PC-9 (cell line): ENCODE measurements at regions not wholly inside any gene's neighbourhood (a gene's known extent, or its start where the extent isn't known, plus 50 kb on each side); places are given as distances from the start of the nearest gene placed in this dataset.

Source experiments
- BruUV-seq: library from RNA; stranded (reverse); fragments of 400-500 nt; replicated peaks from 2 replicates; lab custom pipeline; 2021; lab: Mats Ljungman, UMichigan
- CTCF ChIA-PET: fragments of 300-600 bp; sonication (Branson Sonifier 250); formaldehyde crosslinking; loops from one replicate; lab custom pipeline; 2022; ENCODE audit warnings: antibody characterized with exemption; lab: Charles Lee
- POLR2A ChIA-PET: fragments of 300-600 bp; sonication (Branson Sonifier 250); formaldehyde crosslinking; loops from one replicate; lab custom pipeline; 2022; ENCODE audit warnings: antibody characterized with exemption; ENCODE audit not compliant: unreplicated experiment; lab: Charles Lee
- DNase-seq, 2 experiments: peaks; one replicate each; pipeline versions ENCODE4 v3.0.0 to v3.0.0-alpha.2; 2015 to 2022; ENCODE audit warnings: mixed read lengths in 1 of 2
- H2AFZ ChIP-seq: fragments of 200-600 bp; sonication (generic); 2 replicates; pipeline ENCODE4 v1.8.1; 2017; ENCODE audit warnings: antibody characterized with exemption
- H3F3A ChIP-seq: fragments of 200-600 bp; sonication (generic); 2 replicates; pipeline ENCODE4 v1.8.1; 2017; ENCODE audit warnings: antibody characterized with exemption, mild to moderate bottlenecking, low read depth; ENCODE audit not compliant: insufficient read depth
- H3K27ac ChIP-seq: fragments of 200-600 bp; sonication (generic); 2 replicates; pipeline ENCODE4 v1.6.1; 2016; ENCODE audit warnings: mixed run types
- H3K27me3 ChIP-seq: fragments of 200-600 bp; sonication (generic); 2 replicates; pipeline ENCODE4 v1.6.1; 2016; ENCODE audit warnings: low read depth, mixed run types; ENCODE audit not compliant: insufficient read depth
- H3K36me3 ChIP-seq: fragments of 200-600 bp; sonication (generic); 2 replicates; pipeline ENCODE4 v1.6.1; 2016; ENCODE audit warnings: low read depth, mixed run types
- H3K4me1 ChIP-seq: fragments of 200-600 bp; sonication (generic); replicated peaks from 2 replicates; pipeline ENCODE4 v1.6.1; 2016; ENCODE audit warnings: mixed run types; ENCODE audit not compliant: insufficient read depth
- H3K4me2 ChIP-seq: fragments of 200-600 bp; sonication (generic); 2 replicates; pipeline ENCODE4 v1.6.1; 2017; ENCODE audit warnings: mixed run types
- H3K4me3 ChIP-seq: fragments of 200-600 bp; sonication (generic); 2 replicates; pipeline ENCODE4 v1.6.1; 2016; ENCODE audit warnings: mixed run types
- H3K79me2 ChIP-seq: fragments of 200-600 bp; sonication (generic); 2 replicates; pipeline ENCODE4 v1.6.1; 2017; ENCODE audit warnings: low read depth, mixed run types
- H3K9me2 ChIP-seq: fragments of 200-600 bp; sonication (generic); 2 replicates; pipeline ENCODE4 v1.8.1; 2017; ENCODE audit warnings: mild to moderate bottlenecking; ENCODE audit not compliant: insufficient read depth
- H3K9me3 ChIP-seq: fragments of 200-600 bp; sonication (generic); 2 replicates; pipeline ENCODE4 v1.8.1; 2016; ENCODE audit warnings: low read depth; ENCODE audit not compliant: insufficient read depth
- H4K20me1 ChIP-seq: fragments of 200-600 bp; sonication (generic); 2 replicates; pipeline ENCODE4 v1.8.1; 2017; ENCODE audit not compliant: insufficient read depth
- CTCF ChIP-seq: fragments of 200-600 bp; sonication (generic); conservative IDR thresholded peaks from 2 replicates; pipeline ENCODE4 v1.6.1; 2017; ENCODE audit warnings: mixed run types, antibody characterized with exemption, mild to moderate bottlenecking, moderate library complexity
- EZH2 ChIP-seq: fragments of 200-600 bp; sonication (generic); IDR thresholded peaks from 2 replicates; pipeline ENCODE4 v1.8.0; 2017; ENCODE audit warnings: antibody characterized with exemption, low read depth
- intact Hi-C: fragments of 100-400 bp; cut with micrococcal nuclease; formaldehyde crosslinking; loops from one replicate; pipeline ENCODE4 v1.10.0; 2022; ENCODE audit not compliant: unreplicated experiment

GRCh38 chr2:21676041-21676440 is 552.3 kb downstream of the TDRD15 start:
- POLR2A ChIA-PET = no interaction called here
- Histone ChIP-seq H3K27ac (no peak overlapping the region), H3K9me3 (no peaks in the 10 kb centered on the region), H3K36me3 (no peaks in the 10 kb centered on the region), H3K4me1 (no peaks in the 10 kb centered on the region), H3K4me2 (no peak overlapping the region), H3K27me3 (no peaks in the 10 kb centered on the region), H2AFZ (no peak overlapping the region), H3K9me2 (no peaks in the 10 kb centered on the region), H3F3A (no peaks in the 10 kb centered on the region), H4K20me1 (no peaks in the 10 kb centered on the region), H3K79me2 (no peaks in the 10 kb centered on the region), H3K4me3 (no peak overlapping the region)
- intact Hi-C loops = no loop called here
- CTCF ChIA-PET = no interaction called here
- no peak for TF ChIP-seq EZH2
- no peak for TF ChIP-seq CTCF
- no TSS peak for BruUV-seq
- no peak for DNase-seq

- Histone ChIP-seq H4K20me1 (0 out of 2 replicates have a peak, but pooled peaks cover under 1% of the 10 kb centered on the region), H3K4me3 (no peak overlapping the region), H3K4me2 (no peak overlapping the region), H3K9me3 (no peaks in the 10 kb centered on the region), H2AFZ (no peak overlapping the region), H3F3A (no peaks in the 10 kb centered on the region), H3K27ac (no peak overlapping the region), H3K9me2 (no peaks in the 10 kb centered on the region), H3K4me1 (no peaks in the 10 kb centered on the region), H3K36me3 (no peaks in the 10 kb centered on the region), H3K27me3 (no peaks in the 10 kb centered on the region), H3K79me2 (no peaks in the 10 kb centered on the region)
- peak in 1 of 2 experiments; percentile 42 for DNase-seq
- CTCF ChIA-PET = no interaction called here
- intact Hi-C loops = no loop called here
- POLR2A ChIA-PET = no interaction called here
- TF ChIP-seq CTCF (no peak), EZH2 (no peak)
- BruUV-seq = no TSS peak
Observed at GRCh38 chr2:21676676-21677075, 552.9 kb downstream of the TDRD15 start.

GRCh38 chr2:21683838-21684237 is 560.1 kb downstream of the TDRD15 start:
- TF ChIP-seq CTCF (no peak), EZH2 (no peak)
- DNase-seq = no peak
- POLR2A ChIA-PET = no interaction called here
- H3K9me3 ChIP-seq = no peaks in the 10 kb centered on the region
- no peak overlapping the region for H3K4me3 ChIP-seq
- 0 out of 2 replicates have a peak, but pooled peaks cover 4% of the 10 kb centered on the region for H4K20me1 ChIP-seq
- H3K27me3 ChIP-seq = no peaks in the 10 kb centered on the region
- no TSS peak for BruUV-seq
- no peaks in the 10 kb centered on the region for H3F3A ChIP-seq
- no peaks in the 10 kb centered on the region for H3K36me3 ChIP-seq
- H3K27ac ChIP-seq = no peak overlapping the region
- H3K4me1 ChIP-seq = no peaks in the 10 kb centered on the region
- no peak overlapping the region for H2AFZ ChIP-seq
- H3K9me2 ChIP-seq = no peaks in the 10 kb centered on the region
- intact Hi-C loops = no loop called here
- H3K4me2 ChIP-seq = no peak overlapping the region
- H3K79me2 ChIP-seq = no peaks in the 10 kb centered on the region
- CTCF ChIA-PET = no interaction called here
